ENCODE measurements at regions not wholly inside any gene's neighbourhood (a gene's known extent, or its start where the extent isn't known, plus 50 kb on each side); places are given as distances from the start of the nearest gene placed in this dataset.
A peak's percentile ranks its signal among the peaks of the same experiment; 100 is the strongest.

- TF ChIP-seq POLR2AphosphoS5 (IDR thresholded peaks at IDR 0.05; ENCODE audit: low read depth, low read length) (0 out of 2 replicates have a peak, but pooled peaks have one; percentile 26), CTCF (IDR thresholded peaks at IDR 0.05) (no peak), RCOR1 (IDR thresholded peaks at IDR 0.05; ENCODE audit: low read length) (peak; percentile 96), ZBTB33 (IDR thresholded peaks at IDR 0.05; ENCODE audit: borderline replicate concordance, low read depth) (no peak), TEAD4 (IDR thresholded peaks at IDR 0.05; ENCODE audit: borderline replicate concordance, insufficient read depth) (no peak), EP300 (IDR thresholded peaks at IDR 0.05; ENCODE audit: borderline replicate concordance in 1 of 2, low read depth in 1 of 2, low read length in 1 of 2) (peak in 1 of 2 experiments; percentile 94; a peak in 2 of 4 replicates), YY1 (IDR thresholded peaks at IDR 0.05; ENCODE audit: low read depth) (no peak), SIN3A (IDR thresholded peaks at IDR 0.05; ENCODE audit: borderline replicate concordance, low read depth, low read length) (no peak), TAF1 (IDR thresholded peaks at IDR 0.05; ENCODE audit: borderline replicate concordance, low read depth, low read length) (no peak), CHD2 (IDR thresholded peaks at IDR 0.05; ENCODE audit: low read length, partially characterized antibody) (peak; percentile 78), EZH2phosphoT487 (IDR thresholded peaks at IDR 0.05; ENCODE audit: borderline replicate concordance, low read depth) (no peak), REST (IDR thresholded peaks at IDR 0.05; ENCODE audit: low read depth, low read length) (no peak), FOXM1 (IDR thresholded peaks at IDR 0.05; ENCODE audit: low read depth) (no peak)
These were observed 153.0 kb downstream of the KIF26A start for GRCh38 chr14:104291123-104292000.

Data from SK-N-SH (cell line).